Upper lobe of left lung (tissue), 6 donors: ENCODE measurements at regions not wholly inside any gene's neighbourhood (a gene's known extent, or its start where the extent isn't known, plus 50 kb on each side); places are given as distances from the start of the nearest gene placed in this dataset.

Source experiments
- ATAC-seq, 2 donors: fragments of 200-7000 bp; cut with Tn5 transposase; one replicate each; pipeline ENCODE4 v1.9.1; 2022; ENCODE audit warnings: mild to moderate bottlenecking in 2 of 2, moderate library complexity in 2 of 2; ENCODE audit not compliant: low FRiP score in 2 of 2
- DNase-seq, 2 donors: peaks; one replicate each; pipeline ENCODE4 v3.0.0-alpha.2; 2019 to 2020
- H3K27ac ChIP-seq, 4 donors: fragments of 200-600 bp; sonication (generic); one replicate each; pipeline ENCODE4 v1.5.1; 2016 to 2019
- H3K27me3 ChIP-seq, 4 donors: fragments of 200-600 bp; sonication (generic); one replicate each; pipeline ENCODE4 v1.5.1; 2017 to 2019
- H3K36me3 ChIP-seq, 4 donors: fragments of 200-600 bp; sonication (generic); one replicate each; pipeline ENCODE4 v1.5.1; 2016 to 2019
- H3K4me1 ChIP-seq, 4 donors: fragments of 200-600 bp; sonication (generic); one replicate each; pipeline ENCODE4 v1.5.1; 2018 to 2019
- H3K4me3 ChIP-seq, 4 donors: fragments of 200-600 bp; sonication (generic); one replicate each; pipeline ENCODE4 v1.5.1; 2017 to 2019; ENCODE audit warnings: mild to moderate bottlenecking in 2 of 4, moderate library complexity in 1 of 4
- H3K9me3 ChIP-seq, 4 donors: fragments of 200-600 bp; sonication (generic); one replicate each; pipeline ENCODE4 v1.5.1; 2018 to 2019
- CTCF ChIP-seq, 6 experiments: fragments of 450-650 bp in 4 of 6; fragments of 200-600 bp in 2 of 6; sonication (generic) in 2 of 6; IDR thresholded peaks; one replicate each; pipeline ENCODE4 v1.5.1; 2016 to 2019; ENCODE audit warnings: antibody characterized with exemption in 6 of 6
- EP300 ChIP-seq, 4 donors: sonication (generic); formaldehyde crosslinking; IDR thresholded peaks; one replicate each; pipeline ENCODE4 v1.5.1; 2017; ENCODE audit warnings: antibody characterized with exemption in 4 of 4, control low read depth in 2 of 4
- POLR2A ChIP-seq, 4 donors: fragments of 450-650 bp; IDR thresholded peaks; one replicate each; pipeline ENCODE4 v1.5.1; 2016 to 2017; ENCODE audit warnings: antibody characterized with exemption in 4 of 4, mild to moderate bottlenecking in 2 of 4
- POLR2AphosphoS5 ChIP-seq, 2 donors: sonication (generic); formaldehyde crosslinking; IDR thresholded peaks; one replicate each; pipeline ENCODE4 v1.5.1; 2017; ENCODE audit warnings: antibody characterized with exemption in 2 of 2
- WGBS, 2 donors: methylation state at CpG; one replicate each; pipeline ENCODE4 v1.1.5; 2017 to 2018; 5-methylcytosine and 5-hydroxymethylcytosine counted together
- donor health status: DM: no; HTN: no; CAD: no; lungs with moderate emphysema.
- donor health status: DM: no; HTN: yes; CAD: no; lungs with severe emphysema.

GRCh38 chr15:25515633-25516032 lies 76.8 kb upstream of the UBE3A start:
- Histone ChIP-seq H3K4me1 (no peaks in the 10 kb centered on the region), H3K27me3 (no peaks in the 10 kb centered on the region), H3K27ac (no peak overlapping the region), H3K4me3 (no peak overlapping the region), H3K9me3 (no peaks in the 10 kb centered on the region), H3K36me3 (no peaks in the 10 kb centered on the region)
- ATAC-seq (peak in 1 of 2 donors; percentile 32), DNase-seq (no peak)
- 71 to 79% methylated on average over 6 of the region's 6 CpGs for WGBS, 2 donors
- TF ChIP-seq EP300 (IDR thresholded peaks at IDR 0.05) (no peak), POLR2A (IDR thresholded peaks at IDR 0.05) (no peak), CTCF (IDR thresholded peaks at IDR 0.05) (no peak), POLR2AphosphoS5 (IDR thresholded peaks at IDR 0.05) (no peak)

- TF ChIP-seq POLR2A (IDR thresholded peaks at IDR 0.05), result no peak
- no peak for TF ChIP-seq POLR2AphosphoS5 (IDR thresholded peaks at IDR 0.05)
- no peak for TF ChIP-seq CTCF (IDR thresholded peaks at IDR 0.05)
- TF ChIP-seq EP300 (IDR thresholded peaks at IDR 0.05), result no peak
- 76 to 84% methylated on average over 8 to 9 of the region's 9 CpGs for WGBS, 2 donors
These were observed 75.7 kb upstream of the UBE3A start for GRCh38 chr15:25514522-25514921.

GRCh38 chr15:25512957-25513356 lies 74.1 kb upstream of the UBE3A start:
- no peak for TF ChIP-seq CTCF (IDR thresholded peaks at IDR 0.05)
- no peak for TF ChIP-seq EP300 (IDR thresholded peaks at IDR 0.05)
- no peak for TF ChIP-seq POLR2AphosphoS5 (IDR thresholded peaks at IDR 0.05)
- no peak for TF ChIP-seq POLR2A (IDR thresholded peaks at IDR 0.05)
- H3K36me3 ChIP-seq, result no peaks in the 10 kb centered on the region
- no peak for DNase-seq
- ATAC-seq, result no peak
- H3K27ac ChIP-seq, result no peak overlapping the region
- no peaks in the 10 kb centered on the region for H3K4me1 ChIP-seq
- 40 to 69% methylated on average over 3 of the region's 3 CpGs for WGBS, 2 donors
- H3K27me3 ChIP-seq, result no peaks in the 10 kb centered on the region
- no peaks in the 10 kb centered on the region for H3K9me3 ChIP-seq
- no peak overlapping the region for H3K4me3 ChIP-seq

More at GRCh38 chr15:25514522-25514921, 75.7 kb upstream of the UBE3A start:
- H3K27ac ChIP-seq, result no peak overlapping the region
- no peaks in the 10 kb centered on the region for H3K9me3 ChIP-seq
- H3K4me3 ChIP-seq, result no peak overlapping the region
- no peaks in the 10 kb centered on the region for H3K27me3 ChIP-seq
- ATAC-seq (no peak), DNase-seq (no peak)
- no peaks in the 10 kb centered on the region for H3K4me1 ChIP-seq
- no peaks in the 10 kb centered on the region for H3K36me3 ChIP-seq

GRCh38 chr15:25510146-25510545 lies 71.3 kb upstream of the UBE3A start:
- TF ChIP-seq CTCF (IDR thresholded peaks at IDR 0.05) (no peak), EP300 (IDR thresholded peaks at IDR 0.05) (no peak), POLR2A (IDR thresholded peaks at IDR 0.05) (no peak), POLR2AphosphoS5 (IDR thresholded peaks at IDR 0.05) (no peak)
- ATAC-seq (no peak), DNase-seq (no peak)
- Histone ChIP-seq H3K27me3 (no peaks in the 10 kb centered on the region), H3K4me3 (no peak overlapping the region), H3K36me3 (no peaks in the 10 kb centered on the region), H3K4me1 (no peaks in the 10 kb centered on the region), H3K9me3 (no peaks in the 10 kb centered on the region), H3K27ac (no peak overlapping the region)
- 89 to 93% methylated on average over 4 of the region's 4 CpGs for WGBS, 2 donors

GRCh38 chr15:25509703-25510102 lies 70.9 kb upstream of the UBE3A start:
- no peak overlapping the region for H3K4me3 ChIP-seq
- no peaks in the 10 kb centered on the region for H3K36me3 ChIP-seq
- TF ChIP-seq CTCF (IDR thresholded peaks at IDR 0.05), result no peak
- TF ChIP-seq POLR2AphosphoS5 (IDR thresholded peaks at IDR 0.05), result no peak
- TF ChIP-seq POLR2A (IDR thresholded peaks at IDR 0.05), result no peak
- no peak for TF ChIP-seq EP300 (IDR thresholded peaks at IDR 0.05)
- H3K4me1 ChIP-seq, result no peaks in the 10 kb centered on the region
- no peak for ATAC-seq
- 65 to 68% methylated on average over 4 of the region's 4 CpGs for WGBS, 2 donors
- H3K9me3 ChIP-seq, result no peaks in the 10 kb centered on the region
- no peak overlapping the region for H3K27ac ChIP-seq
- no peaks in the 10 kb centered on the region for H3K27me3 ChIP-seq
- no peak for DNase-seq
